Stomach (tissue), 4 donors: ENCODE measurements at regions not wholly inside any gene's neighbourhood (a gene's known extent, or its start where the extent isn't known, plus 50 kb on each side); places are given as distances from the start of the nearest gene placed in this dataset.

Experiments
- CTCF ChIP-seq, 7 experiments: fragments of 450-650 bp in 4 of 7; fragments of 200-600 bp in 3 of 7; sonication (generic) in 3 of 7; IDR thresholded peaks; one replicate each; pipeline ENCODE4 v1.5.1; 2016 to 2019; ENCODE audit warnings: antibody characterized with exemption in 7 of 7, control low read depth in 2 of 7, mild to moderate bottlenecking in 1 of 7
- POLR2A ChIP-seq, 4 donors: fragments of 450-650 bp; IDR thresholded peaks; one replicate each; pipeline ENCODE4 v1.6.1; 2016; ENCODE audit warnings: antibody characterized with exemption in 4 of 4, control low read depth in 2 of 4, mild to moderate bottlenecking in 1 of 4, moderate library complexity in 1 of 4
- POLR2AphosphoS5 ChIP-seq, 3 donors: sonication (generic); formaldehyde crosslinking; IDR thresholded peaks; one replicate each; pipeline ENCODE4 v1.6.1; 2016; ENCODE audit warnings: antibody characterized with exemption in 3 of 3

DNA sequence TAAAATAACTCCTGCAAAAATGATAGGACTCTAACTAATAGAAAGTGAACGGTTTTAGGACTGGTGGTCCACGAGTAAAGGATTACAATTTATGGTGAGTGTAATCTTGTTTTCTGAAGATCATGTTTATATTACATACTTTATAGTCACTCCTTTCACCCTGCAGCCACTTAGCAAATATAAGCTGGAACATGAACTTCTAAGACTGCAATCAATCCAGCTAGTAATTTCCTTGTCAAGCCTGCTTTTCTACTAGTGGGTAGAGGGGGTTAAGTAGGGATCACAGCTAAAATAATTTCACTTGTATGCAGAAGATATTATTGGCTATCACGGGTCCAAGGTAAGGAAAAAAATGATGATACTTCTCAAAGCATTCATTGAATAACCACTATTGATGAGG, 125.5 kb upstream of the NETO1 start:
- TF ChIP-seq POLR2AphosphoS5 (IDR thresholded peaks at IDR 0.05) = no peak
- no peak for TF ChIP-seq POLR2A (IDR thresholded peaks at IDR 0.05)
- no peak for TF ChIP-seq CTCF (IDR thresholded peaks at IDR 0.05)
